Esophagus squamous epithelium (tissue), 4 donors: ENCODE measurements at regions not wholly inside any gene's neighbourhood (a gene's known extent, or its start where the extent isn't known, plus 50 kb on each side); places are given as distances from the start of the nearest gene placed in this dataset.

Experiments used
- CTCF ChIP-seq, 6 experiments: fragments of 450-650 bp in 4 of 6; fragments of 200-600 bp in 2 of 6; sonication (generic) in 2 of 6; IDR thresholded peaks; one replicate each; pipeline ENCODE4 v1.5.1; 2016 to 2019; ENCODE audit warnings: antibody characterized with exemption in 6 of 6, mild to moderate bottlenecking in 4 of 6, moderate library complexity in 4 of 6
- POLR2A ChIP-seq, 4 donors: fragments of 450-650 bp; IDR thresholded peaks; one replicate each; pipeline ENCODE4 v1.6.1; 2017; ENCODE audit warnings: antibody characterized with exemption in 4 of 4, mild to moderate bottlenecking in 4 of 4, moderate library complexity in 3 of 4

DNA sequence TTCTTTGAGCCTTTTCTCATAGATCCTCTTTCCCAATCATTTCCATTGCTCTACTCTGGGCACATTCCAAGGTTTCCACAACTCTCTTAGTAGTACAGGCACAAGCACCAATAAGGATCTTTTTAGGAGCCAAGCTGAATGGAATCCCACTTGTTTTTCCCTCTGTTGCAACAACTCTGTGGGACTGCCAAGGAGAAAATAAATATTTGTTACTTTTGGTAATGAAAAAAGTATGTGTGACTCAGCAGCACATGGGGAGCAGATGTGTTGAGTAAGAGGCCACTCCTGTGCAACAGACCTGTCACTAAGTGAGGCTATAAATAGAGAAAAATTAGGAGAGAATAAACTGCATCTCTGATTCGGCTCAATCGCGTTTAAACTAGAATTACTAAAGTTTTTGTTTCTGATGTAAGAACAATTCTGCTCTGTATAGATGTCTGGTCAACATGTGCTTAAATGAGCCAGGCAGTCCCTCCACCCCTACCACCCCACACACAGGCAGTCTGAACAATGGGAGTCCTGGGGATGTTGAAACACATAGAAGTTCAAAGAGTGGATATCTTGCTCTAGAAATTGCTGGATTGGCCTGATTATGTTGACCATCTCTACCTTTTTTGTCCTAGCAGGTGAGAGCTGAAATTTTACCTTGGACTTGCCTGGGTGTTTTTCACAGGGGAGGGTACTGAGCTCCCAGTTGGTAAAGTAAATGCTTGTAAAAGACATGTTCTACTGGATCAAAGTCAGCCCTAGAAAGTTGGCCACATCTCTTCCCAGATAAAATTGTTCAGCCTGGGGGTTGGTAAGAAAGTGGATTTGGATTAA is 244.3 kb upstream of the NOVA1 start:
- TF ChIP-seq CTCF (IDR thresholded peaks at IDR 0.05) (no peak), POLR2A (IDR thresholded peaks at IDR 0.05) (no peak)
